ENCODE measurements at regions not wholly inside any gene's neighbourhood (a gene's known extent, or its start where the extent isn't known, plus 50 kb on each side); places are given as distances from the start of the nearest gene placed in this dataset.
"Not testable (repeated sequence)": the region's sequence is repeated elsewhere in the genome, so short reads cannot be mapped to it uniquely, and the experiment has no call there.

GRCh38 chr13:73671732-73672131 lies 462.5 kb downstream of the KLF12 start:
- DNase-seq (ENCODE audit: low spot score), result no peak

GRCh38 chr13:73671011-73671410 lies 463.2 kb downstream of the KLF12 start:
- no peak for DNase-seq (ENCODE audit: low spot score)

- DNase-seq (ENCODE audit: low spot score), result no peak
Observed at GRCh38 chr13:73667756-73668155, 466.4 kb downstream of the KLF12 start.

DNA sequence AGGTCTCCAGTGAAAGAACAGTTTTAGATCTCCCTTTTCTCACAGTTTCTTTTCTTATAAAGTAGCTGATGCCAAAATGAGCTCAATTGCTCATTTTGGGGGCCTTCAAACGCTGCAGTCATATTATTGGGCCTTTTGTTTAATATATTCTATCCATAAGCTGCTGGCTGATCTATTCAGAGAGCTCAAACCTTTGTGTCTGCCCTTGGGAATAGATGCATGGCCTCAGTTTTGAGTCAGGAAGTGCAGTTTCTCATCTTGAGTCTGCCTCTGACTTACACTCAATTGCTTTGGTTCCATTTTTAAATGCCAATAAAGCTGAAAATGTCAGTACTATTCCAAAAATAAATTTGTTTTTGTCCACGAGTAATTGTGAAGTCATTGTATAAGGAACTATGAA lies 468.9 kb downstream of the KLF12 start:
- no peak for DNase-seq (ENCODE audit: low spot score)

DNA sequence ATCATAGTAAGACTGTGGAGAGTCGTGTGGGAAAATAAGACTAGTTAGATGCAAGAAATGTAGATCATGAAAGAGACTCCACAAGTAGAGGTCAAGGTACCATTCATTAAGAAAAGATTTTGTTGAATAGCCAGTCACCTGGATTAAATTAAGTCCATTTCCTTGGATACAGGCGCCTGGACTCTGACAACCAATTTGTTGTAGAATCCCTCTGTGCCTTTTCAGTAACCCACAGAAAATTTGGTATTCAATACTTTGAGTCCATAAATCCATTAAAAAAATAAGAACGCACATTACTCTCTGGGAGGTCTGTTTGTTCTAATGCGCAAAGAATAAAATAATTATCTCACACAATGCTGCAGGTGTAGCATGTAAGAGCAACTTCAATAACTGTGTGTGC lies 469.4 kb downstream of the KLF12 start:
- DNase-seq (ENCODE audit: low spot score), result no peak

- DNase-seq (ENCODE audit: low spot score), result no peak
Observed at GRCh38 chr13:73662833-73663232, 471.4 kb downstream of the KLF12 start.

GRCh38 chr13:73661687-73662425 lies 472.3 kb downstream of the KLF12 start:
- DNase-seq (ENCODE audit: low spot score), result no peak

DNA sequence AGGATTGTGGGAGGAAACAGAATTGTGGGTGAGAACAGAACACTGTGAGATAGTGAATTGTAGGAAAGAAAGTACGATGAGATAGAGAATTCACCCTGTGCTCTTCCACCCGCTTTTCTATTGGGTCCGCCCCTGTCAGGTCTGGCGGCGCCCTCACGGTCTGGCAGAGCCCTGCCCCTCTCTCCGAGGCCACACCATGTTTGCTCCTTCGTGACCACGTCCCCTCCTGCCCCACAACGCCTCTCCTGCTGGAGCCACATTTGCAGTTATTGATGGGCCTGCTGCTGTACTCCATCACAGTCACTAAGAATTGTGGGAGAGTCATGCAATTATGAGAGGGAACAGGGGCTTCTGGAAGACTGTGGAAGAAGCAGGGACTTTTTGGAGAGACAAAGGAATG lies 473.1 kb downstream of the KLF12 start:
- no peak for DNase-seq (ENCODE audit: low spot score)

GRCh38 chr13:73658639-73659038 lies 475.6 kb downstream of the KLF12 start:
- no peak for DNase-seq (ENCODE audit: low spot score)

DNA sequence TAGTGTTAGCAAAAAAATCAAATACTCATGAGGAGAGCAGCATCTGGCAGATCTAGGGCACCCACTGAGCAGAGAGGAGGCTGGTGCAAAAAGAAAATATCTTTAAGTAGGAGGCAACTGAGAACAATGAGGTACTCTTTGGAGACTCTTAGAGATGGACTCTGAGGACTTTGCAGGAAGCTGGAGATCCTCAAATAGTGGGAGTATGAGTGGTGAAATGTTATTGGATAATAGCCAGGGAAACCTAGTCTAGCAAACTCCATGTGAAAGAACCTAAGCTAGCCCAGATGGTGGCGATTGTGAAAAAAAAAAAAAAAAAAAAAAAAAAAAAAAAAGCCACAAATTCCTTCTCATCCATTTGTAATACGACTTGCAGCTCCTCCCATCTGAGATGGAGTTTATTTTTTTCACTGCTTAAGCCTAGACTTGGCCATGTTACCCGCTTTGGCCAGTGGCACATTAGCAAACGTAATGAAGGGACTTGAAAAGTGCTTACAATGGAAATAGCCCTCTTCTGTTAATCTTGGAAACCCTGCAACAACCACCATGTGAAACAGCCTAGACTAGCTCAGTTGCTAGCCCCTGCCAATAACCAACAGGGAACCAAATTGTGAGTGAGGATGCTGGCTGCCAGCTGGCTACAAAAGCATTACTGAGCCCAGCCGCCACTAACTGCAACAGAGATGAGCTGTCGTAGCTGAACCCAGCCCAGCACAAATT lies 476.2 kb downstream of the KLF12 start:
- DNase-seq (ENCODE audit: low spot score), result no peak

- no peak for DNase-seq (ENCODE audit: low spot score)
Observed at GRCh38 chr13:73656863-73657262, 477.3 kb downstream of the KLF12 start.

DNA sequence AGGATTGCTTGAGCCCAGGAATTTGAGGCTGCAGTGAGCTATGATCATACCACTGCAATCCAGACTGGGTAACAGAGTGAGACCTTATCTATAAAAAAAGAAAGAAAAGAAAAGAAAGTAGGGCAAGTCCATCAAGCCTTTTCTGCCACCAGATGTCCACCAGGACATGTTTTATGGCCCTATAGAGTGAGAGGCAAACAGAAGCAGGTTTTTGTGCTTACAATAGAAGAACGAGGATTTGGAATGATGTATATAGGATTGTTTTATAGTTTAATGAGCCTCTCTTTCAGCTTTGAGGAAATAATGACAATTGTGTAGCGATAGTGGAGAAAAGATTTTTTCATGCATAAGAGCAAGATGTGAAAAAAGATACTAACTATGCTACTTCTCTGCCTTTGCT lies 480.5 kb downstream of the KLF12 start:
- no peak for DNase-seq (ENCODE audit: low spot score)

DNA sequence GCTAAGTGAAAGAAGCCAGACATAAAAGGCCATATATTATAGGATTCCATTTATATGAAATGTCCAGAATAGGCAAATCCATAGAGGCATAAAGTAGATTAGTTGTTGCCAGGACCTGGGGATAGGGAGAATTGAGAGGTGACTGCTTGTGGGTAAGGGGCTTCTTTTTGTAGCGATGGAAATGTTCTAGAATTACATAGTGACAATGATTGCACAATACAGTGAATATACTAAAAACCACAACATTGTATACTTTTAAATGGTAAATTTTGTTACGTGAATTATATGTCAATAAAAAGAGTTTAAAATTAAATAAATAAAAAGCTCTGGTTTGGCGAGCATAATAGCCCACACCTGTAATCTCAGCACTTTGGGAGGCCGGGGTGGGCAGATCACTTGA lies 486.8 kb downstream of the KLF12 start:
- no peak for DNase-seq (ENCODE audit: low spot score)

- DNase-seq (ENCODE audit: low spot score), result not testable (repeated sequence)
Observed at GRCh38 chr13:73640476-73641179, 493.6 kb downstream of the KLF12 start.

GRCh38 chr13:73635166-73635787 lies 498.9 kb downstream of the KLF12 start:
- no peak for DNase-seq (ENCODE audit: low spot score)

- no peak for DNase-seq (ENCODE audit: low spot score)
Observed at GRCh38 chr13:73633817-73634460, 500.3 kb downstream of the KLF12 start.

- DNase-seq (ENCODE audit: low spot score), result no peak
Observed at GRCh38 chr13:73631411-73631810, 502.8 kb downstream of the KLF12 start.

- no peak for DNase-seq (ENCODE audit: low spot score)
Observed at GRCh38 chr13:73625562-73626339, 508.5 kb downstream of the KLF12 start.

DNA sequence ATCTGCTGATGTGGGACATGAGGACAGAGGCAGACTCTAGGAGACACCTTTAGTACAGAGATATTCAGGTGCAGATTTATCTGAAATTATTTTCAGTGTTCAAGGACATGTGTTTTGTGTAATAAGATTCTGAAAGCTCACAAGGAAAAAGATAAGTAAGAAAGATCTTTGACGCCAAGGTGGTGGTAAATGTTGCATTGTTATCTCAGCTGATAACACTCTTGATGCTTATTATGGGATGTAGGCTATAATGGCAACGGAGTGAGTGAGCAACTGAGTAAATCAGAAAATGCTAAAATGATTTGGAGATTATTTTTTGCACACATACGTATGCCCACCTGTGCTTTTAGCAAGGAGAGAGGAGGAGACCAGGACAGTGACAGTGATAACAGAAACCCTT lies 510.9 kb downstream of the KLF12 start:
- no peak for DNase-seq (ENCODE audit: low spot score)

GRCh38 chr13:73622381-73622780 lies 511.8 kb downstream of the KLF12 start:
- no peak for DNase-seq (ENCODE audit: low spot score)

DNA sequence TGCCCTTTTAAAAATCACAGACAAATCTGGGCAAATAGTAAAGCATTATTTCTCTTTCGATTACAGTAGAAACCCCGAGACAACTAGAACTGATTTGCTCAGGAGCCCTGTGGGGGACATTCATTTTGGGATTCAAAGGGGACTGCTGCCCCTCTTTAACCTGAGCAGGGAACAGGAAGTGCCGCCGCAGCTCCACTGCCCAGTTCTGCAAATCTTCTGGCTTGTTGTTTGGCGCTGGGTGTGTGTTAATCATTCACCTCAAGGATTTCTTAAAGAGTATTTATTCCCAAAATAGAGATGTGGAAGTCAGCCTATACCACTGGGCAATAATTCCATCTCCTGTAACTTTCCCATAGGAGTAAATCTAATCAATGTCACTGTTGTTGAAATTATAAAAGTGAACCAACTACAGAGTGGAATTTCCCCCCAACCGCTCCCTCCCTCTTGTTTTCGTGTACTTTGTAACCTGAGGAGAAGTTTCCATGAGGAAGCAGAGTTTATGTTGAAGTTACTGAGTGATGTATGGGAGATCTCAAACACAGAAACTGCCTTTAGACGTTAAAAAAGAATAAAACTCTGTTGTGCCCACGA lies 515.8 kb downstream of the KLF12 start:
- no peak for DNase-seq (ENCODE audit: low spot score)

Data from kidney capillary endothelial cell (primary cell).